Occipital lobe (tissue), 1 donor: ENCODE measurements at regions not wholly inside any gene's neighbourhood (a gene's known extent, or its start where the extent isn't known, plus 50 kb on each side); places are given as distances from the start of the nearest gene placed in this dataset.
"Not testable (repeated sequence)": the region's sequence is repeated elsewhere in the genome, so short reads cannot be mapped to it uniquely, and the experiment has no call there.

Experiments used
- DNase-seq: peaks from one replicate; lab custom pipeline; 2025; lab: John Stamatoyannopoulos, UW

- DNase-seq = no peak
Measured at GRCh38 chr18:42471885-42472284, 516.9 kb downstream of the PIK3C3 start.

GRCh38 chr18:42473611-42474010 lies 518.6 kb downstream of the PIK3C3 start:
- DNase-seq = no peak

- DNase-seq = no peak
Measured at GRCh38 chr18:42474577-42474976, 519.5 kb downstream of the PIK3C3 start.

- DNase-seq = no peak
Measured at GRCh38 chr18:42475157-42475556, 520.1 kb downstream of the PIK3C3 start.

GRCh38 chr18:42477267-42477666 lies 522.2 kb downstream of the PIK3C3 start:
- no peak for DNase-seq

GRCh38 chr18:42480441-42480840 lies 525.4 kb downstream of the PIK3C3 start:
- DNase-seq = no peak

GRCh38 chr18:42484648-42485047 lies 529.6 kb downstream of the PIK3C3 start:
- DNase-seq = no peak

GRCh38 chr18:42486271-42486670 lies 531.2 kb downstream of the PIK3C3 start:
- no peak for DNase-seq

- no peak for DNase-seq
Measured at GRCh38 chr18:42508683-42509296, 553.8 kb downstream of the PIK3C3 start.

- no peak for DNase-seq
Measured at GRCh38 chr18:42509750-42510415, 554.8 kb downstream of the PIK3C3 start.

- no peak for DNase-seq
Measured at GRCh38 chr18:42510540-42510939, 555.5 kb downstream of the PIK3C3 start.

GRCh38 chr18:42513441-42513840 lies 558.4 kb downstream of the PIK3C3 start:
- no peak for DNase-seq

GRCh38 chr18:42514512-42514911 lies 559.5 kb downstream of the PIK3C3 start:
- no peak for DNase-seq

GRCh38 chr18:42517896-42518295 lies 562.9 kb downstream of the PIK3C3 start:
- no peak for DNase-seq

- not testable (repeated sequence) for DNase-seq
Measured at GRCh38 chr18:42518331-42518730, 563.3 kb downstream of the PIK3C3 start.

GRCh38 chr18:42520138-42520537 lies 565.1 kb downstream of the PIK3C3 start:
- no peak for DNase-seq

GRCh38 chr18:42525905-42526304 lies 570.9 kb downstream of the PIK3C3 start:
- DNase-seq = no peak

- DNase-seq = no peak
Measured at GRCh38 chr18:42527766-42528165, 572.7 kb downstream of the PIK3C3 start.

- DNase-seq = no peak
Measured at GRCh38 chr18:42530276-42530675, 575.2 kb downstream of the PIK3C3 start.

GRCh38 chr18:42532119-42532518 lies 577.1 kb downstream of the PIK3C3 start:
- no peak for DNase-seq

- no peak for DNase-seq
Measured at GRCh38 chr18:42533009-42533575, 578.1 kb downstream of the PIK3C3 start.

- DNase-seq = no peak
Measured at GRCh38 chr18:42533616-42534015, 578.6 kb downstream of the PIK3C3 start.

GRCh38 chr18:42534313-42534712 lies 579.3 kb downstream of the PIK3C3 start:
- no peak for DNase-seq
